CMK (cell line): ENCODE measurements at regions not wholly inside any gene's neighbourhood (a gene's known extent, or its start where the extent isn't known, plus 50 kb on each side); places are given as distances from the start of the nearest gene placed in this dataset.

Experiments used
- DNase-seq: peaks from one replicate; pipeline ENCODE4 v3.0.0-alpha.2; 2010; ENCODE audit warnings: low read depth

DNA sequence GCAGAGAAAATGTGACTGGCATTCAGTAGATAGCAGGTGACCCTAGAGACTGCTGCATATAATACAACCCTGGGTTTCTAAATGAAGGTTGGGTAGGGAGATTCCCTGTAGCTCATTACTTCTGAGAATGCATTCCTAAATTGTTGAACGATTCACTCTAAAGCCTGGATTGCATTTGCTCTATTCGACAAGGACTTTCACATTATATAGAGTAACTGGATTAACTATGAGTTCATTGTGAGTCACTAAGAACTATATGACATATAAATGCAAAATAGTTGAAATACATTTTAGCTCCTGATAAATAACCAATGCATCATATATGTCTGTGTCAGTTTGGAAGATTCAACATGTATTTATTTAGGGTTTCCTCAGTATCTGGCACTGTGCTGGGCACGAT lies 294.7 kb upstream of the CCDC54 start:
- DNase-seq, result no peak

DNA sequence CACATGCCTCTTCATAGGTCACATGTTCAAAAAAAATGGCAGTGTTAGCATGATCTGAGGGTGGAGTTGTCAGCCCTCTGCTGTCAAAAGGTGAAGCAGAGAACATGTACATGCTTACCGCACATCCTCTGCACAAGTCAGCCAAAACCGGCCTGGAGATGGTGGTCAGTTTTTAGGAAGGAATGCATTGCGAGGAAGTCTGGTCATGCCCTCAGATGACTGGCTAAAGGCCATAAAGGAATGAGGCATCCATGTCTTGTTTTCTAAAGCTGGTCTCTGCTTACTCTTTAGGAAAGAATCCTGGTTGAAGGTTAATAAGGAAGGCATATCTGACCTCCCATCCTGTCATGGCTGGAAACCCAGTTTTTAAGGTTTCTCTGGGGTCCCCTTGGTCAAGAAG lies 292.0 kb upstream of the CCDC54 start:
- DNase-seq, result no peak

GRCh38 chr3:107092121-107092520 lies 285.1 kb upstream of the CCDC54 start:
- no peak for DNase-seq

DNA sequence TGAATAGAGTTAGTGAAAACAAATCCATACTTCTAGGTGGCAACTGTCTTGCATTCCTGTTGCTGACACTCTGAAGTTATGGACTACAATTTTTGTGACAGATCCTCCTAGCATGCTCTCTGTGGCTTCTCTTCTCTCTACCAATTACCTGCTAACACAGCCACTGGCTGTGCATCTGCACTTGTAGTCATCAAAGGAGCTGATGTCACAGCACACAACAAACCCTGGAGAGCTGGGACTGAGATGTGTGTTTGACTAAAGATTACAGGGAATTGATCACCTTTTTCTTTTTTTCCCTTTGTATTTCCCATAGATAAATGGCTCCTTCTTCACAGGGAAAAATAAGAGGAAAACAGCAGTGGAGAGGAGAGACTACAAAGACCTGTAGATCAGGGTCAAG lies 278.4 kb upstream of the CCDC54 start:
- no peak for DNase-seq

- DNase-seq, result no peak
Measured at GRCh38 chr3:107100137-107100536, 277.1 kb upstream of the CCDC54 start.

GRCh38 chr3:107100573-107100972 lies 276.7 kb upstream of the CCDC54 start:
- no peak for DNase-seq

GRCh38 chr3:107103786-107104185 lies 273.5 kb upstream of the CCDC54 start:
- no peak for DNase-seq

DNA sequence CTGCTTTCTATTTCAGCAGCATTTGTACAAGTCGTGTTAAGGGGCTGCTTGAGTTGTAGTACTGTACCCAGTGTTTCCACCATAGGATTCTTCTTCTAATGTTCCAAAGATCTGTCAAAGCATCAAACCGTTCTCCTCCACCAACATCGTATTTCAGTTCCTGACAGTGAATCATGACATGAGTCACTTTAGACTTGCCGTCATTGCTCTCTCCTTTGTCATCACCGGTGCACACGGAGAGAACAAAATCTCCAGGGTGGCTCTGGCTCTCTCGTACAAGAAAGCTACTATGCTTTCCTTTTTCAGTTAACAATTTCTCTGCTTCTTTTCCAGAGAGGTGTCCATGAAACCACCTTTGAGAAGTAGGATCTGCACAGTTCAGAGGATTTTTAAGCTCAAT lies 270.9 kb upstream of the CCDC54 start:
- no peak for DNase-seq

GRCh38 chr3:107106907-107107306 lies 270.3 kb upstream of the CCDC54 start:
- no peak for DNase-seq

DNA sequence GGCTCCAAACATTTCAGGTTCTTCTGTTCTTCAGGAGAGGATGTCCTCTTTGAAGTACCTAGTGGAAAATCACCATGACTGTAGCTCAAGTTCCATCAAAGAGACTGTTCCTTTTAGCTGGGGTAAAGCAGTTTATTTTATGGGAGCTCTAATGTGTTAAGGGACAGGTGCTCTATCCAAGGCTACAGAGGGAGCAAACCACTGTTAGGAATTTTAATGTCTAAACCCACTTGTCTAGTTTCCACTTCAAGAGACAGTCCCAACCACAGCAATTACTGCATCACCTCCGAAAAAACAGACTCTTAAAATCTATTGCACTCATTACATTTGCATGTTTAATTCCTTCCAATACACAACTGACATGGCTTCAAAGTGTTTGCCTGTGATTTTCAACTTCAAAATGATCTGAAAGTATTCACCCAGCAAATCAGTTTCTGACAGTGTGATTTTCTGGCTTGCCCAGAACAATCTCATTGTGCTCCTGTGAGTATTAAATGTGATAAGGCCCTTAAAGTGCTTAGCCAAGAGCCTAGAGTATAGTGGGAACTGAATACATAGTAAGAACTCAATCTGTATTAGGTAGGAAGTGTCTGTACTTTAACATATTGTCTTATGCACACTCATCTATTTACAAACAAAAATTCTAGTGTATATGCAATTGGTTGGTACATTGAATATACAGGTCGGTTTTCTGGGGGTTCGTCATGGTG lies 266.5 kb upstream of the CCDC54 start:
- DNase-seq, result no peak

DNA sequence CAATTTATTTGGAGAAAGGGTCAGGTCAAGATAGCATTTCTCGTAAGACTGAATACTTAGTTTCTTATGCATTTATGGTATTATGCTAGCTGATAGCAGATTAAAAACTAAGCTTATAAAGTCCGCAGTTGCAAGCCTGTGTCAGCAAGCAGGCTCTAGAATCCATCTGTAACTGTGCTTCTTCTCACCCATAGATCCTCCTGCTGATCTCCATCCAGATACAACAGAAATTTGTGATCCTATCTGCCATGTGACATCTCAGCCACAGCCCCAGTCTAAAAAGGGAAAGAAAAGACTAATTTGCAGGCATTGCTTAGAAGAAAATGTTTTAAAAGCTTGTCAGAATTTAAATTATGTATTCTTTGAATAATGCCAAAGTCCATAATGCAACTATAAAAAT lies 265.4 kb upstream of the CCDC54 start:
- no peak for DNase-seq

DNA sequence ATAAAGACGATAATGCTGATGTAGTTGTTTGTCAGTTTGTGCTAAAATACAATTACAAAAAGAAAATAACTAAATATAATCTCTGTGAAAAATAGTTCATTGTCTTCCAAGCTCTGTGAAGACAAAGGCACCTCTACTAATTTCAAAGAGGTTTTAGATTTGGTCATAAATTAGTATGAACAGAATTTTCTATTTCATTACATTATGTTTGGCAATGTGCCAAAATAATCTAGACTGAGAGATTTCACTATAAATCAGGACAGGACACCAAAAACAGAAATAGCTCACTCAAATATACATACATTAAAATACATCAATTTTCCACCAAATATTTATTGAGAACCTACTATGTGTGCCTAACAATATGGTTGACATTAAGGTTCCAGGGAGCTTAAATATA lies 264.9 kb upstream of the CCDC54 start:
- no peak for DNase-seq

- no peak for DNase-seq
Measured at GRCh38 chr3:107116251-107116650, 261.0 kb upstream of the CCDC54 start.

- no peak for DNase-seq
Measured at GRCh38 chr3:107117156-107117555, 260.1 kb upstream of the CCDC54 start.

DNA sequence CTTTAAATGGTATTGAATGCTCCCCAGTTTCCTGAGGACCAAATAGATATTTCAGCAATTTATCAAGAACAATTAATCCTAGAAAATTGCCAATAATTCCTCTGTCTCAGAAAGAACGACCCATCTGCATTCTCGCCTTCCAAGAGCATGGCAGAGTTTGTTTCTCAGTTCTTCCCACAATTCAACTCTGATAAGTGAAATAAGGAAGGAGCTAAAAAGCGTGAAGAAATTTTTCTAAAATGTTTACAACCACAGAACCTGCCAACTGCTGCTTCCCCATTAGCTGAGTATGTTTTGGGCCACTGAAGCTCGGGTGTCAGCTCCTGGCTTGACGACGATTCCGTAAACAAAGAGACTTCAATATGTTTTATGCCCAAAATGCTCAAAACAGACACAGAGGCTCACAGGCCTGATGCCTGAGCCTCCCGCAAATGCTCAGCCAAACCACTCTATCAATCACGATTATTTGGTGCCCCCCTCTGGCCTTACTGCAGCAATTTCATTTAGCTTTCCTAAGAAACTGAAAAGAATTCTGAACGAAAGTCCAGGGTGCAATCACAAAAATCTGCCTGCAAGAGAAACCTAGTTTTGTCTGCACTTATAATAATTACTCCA lies 259.2 kb upstream of the CCDC54 start:
- no peak for DNase-seq

GRCh38 chr3:107124885-107125284 lies 252.4 kb upstream of the CCDC54 start:
- DNase-seq, result no peak

- DNase-seq, result no peak
Measured at GRCh38 chr3:107128946-107129345, 248.3 kb upstream of the CCDC54 start.

DNA sequence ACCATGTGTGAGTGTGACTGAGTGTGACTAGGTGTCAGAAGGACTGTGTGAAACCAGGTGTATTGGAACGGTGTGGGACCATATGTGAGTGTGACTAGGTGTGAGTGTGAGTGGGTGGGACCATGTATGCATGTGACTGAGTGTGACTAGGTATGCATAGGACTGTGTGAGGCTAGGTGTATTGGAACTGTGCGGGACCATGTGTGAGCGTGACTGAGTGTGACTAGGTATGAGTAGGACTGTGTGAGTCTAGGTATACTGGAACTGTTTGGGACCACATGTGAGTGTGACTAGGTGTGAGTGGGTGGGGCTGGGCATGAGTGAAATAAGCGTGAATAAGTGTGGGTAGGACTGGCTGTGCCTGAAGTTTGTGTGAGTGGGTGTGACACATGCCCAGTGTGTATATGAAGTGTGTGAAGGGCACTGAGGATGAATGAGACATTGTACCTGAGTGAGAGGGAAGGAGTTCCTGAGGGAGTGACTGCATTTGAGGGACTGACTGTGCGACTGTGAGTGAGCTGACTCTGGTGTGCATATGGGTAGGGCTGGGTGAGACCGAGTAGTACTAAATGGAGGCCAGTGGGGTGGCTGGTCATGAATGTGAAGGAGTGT lies 247.0 kb upstream of the CCDC54 start:
- DNase-seq, result no peak

GRCh38 chr3:107132674-107133073 lies 244.6 kb upstream of the CCDC54 start:
- no peak for DNase-seq

GRCh38 chr3:107133891-107134290 lies 243.3 kb upstream of the CCDC54 start:
- no peak for DNase-seq

GRCh38 chr3:107142171-107142570 lies 235.1 kb upstream of the CCDC54 start:
- DNase-seq, result no peak

- DNase-seq, result no peak
Measured at GRCh38 chr3:107142786-107143575, 234.3 kb upstream of the CCDC54 start.

- no peak for DNase-seq
Measured at GRCh38 chr3:107150675-107151074, 226.6 kb upstream of the CCDC54 start.
